GM18499 (cell line): ENCODE measurements at regions not wholly inside any gene's neighbourhood (a gene's known extent, or its start where the extent isn't known, plus 50 kb on each side); places are given as distances from the start of the nearest gene placed in this dataset.

ENCODE experiments used
- ATAC-seq: cut with Tn5 transposase; IDR thresholded peaks from one replicate; pipeline ENCODE4 v1.9.1; 2021; ENCODE audit warnings: moderate number of reproducible peaks; ENCODE audit not compliant: insufficient read depth, unreplicated experiment

DNA sequence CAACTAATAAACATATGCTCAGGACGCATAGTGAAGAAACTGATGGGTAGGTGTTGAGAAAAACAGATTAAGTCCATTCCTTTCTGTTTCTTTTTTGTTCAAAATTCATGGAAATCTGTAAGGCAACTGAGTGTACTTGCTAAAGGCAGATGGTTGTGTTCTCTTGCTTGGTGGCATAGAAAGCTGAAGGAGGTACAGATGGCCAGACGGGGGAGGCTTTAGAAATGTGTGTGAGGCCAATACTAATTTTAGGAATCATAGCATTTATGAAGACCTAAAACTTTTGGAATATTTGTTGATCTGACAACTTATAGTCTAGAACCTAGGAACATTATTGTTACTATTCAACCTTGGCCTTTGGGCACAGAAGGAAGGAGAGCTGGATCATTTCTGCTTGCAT, 56.8 kb upstream of the EMCN start:
- no peak for ATAC-seq

- no peak for ATAC-seq
These were observed 51.4 kb upstream of the EMCN start for GRCh38 chr4:100569196-100569595.
